PFSK-1 (cell line): ENCODE measurements at regions not wholly inside any gene's neighbourhood (a gene's known extent, or its start where the extent isn't known, plus 50 kb on each side); places are given as distances from the start of the nearest gene placed in this dataset.

Experiments
- POLR2AphosphoS5 ChIP-seq: IDR thresholded peaks from 2 replicates; pipeline ENCODE4 v1.6.1; 2012; ENCODE audit warnings: low read depth, mild to moderate bottlenecking, control low read depth, low read length, moderate library complexity
- SIN3A ChIP-seq: IDR thresholded peaks from 2 replicates; pipeline ENCODE4 v1.6.1; 2012; ENCODE audit warnings: mild to moderate bottlenecking, low read length, moderate library complexity, borderline replicate concordance; ENCODE audit not compliant: insufficient read depth
- TF ChIP-seq, protein P1 (sequence below), 2 experiments: IDR thresholded peaks; 2 replicates each; pipeline versions ENCODE4 v1.6.1 to v1.8.0; 2011 to 2012; ENCODE audit warnings: low read depth in 2 of 2, low read length in 2 of 2, control low read depth in 1 of 2, inconsistent platforms in 1 of 2, mild to moderate bottlenecking in 1 of 2, moderate library complexity in 1 of 2; ENCODE audit not compliant: insufficient read depth in 1 of 2

DNA sequence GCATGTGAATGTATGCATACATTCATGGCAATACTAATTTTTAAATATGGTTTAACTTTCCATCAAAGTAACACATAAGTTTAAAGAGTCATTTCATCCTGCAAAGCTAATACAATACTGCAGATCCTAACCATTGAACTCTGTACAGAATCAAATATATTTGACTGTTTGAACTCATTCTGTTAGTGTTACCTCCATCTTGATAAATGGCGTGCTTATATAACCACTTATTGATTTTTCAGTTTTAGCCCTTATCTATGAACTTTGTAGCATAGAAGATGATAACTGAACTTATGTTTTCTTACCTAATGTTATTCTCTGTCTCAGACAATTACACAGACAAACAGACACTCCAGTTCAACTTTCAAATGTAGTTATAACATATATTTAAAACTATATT is 731.0 kb upstream of the LRATD1 start:
- no peak for TF ChIP-seq SIN3A
- TF ChIP-seq, protein P1, sequence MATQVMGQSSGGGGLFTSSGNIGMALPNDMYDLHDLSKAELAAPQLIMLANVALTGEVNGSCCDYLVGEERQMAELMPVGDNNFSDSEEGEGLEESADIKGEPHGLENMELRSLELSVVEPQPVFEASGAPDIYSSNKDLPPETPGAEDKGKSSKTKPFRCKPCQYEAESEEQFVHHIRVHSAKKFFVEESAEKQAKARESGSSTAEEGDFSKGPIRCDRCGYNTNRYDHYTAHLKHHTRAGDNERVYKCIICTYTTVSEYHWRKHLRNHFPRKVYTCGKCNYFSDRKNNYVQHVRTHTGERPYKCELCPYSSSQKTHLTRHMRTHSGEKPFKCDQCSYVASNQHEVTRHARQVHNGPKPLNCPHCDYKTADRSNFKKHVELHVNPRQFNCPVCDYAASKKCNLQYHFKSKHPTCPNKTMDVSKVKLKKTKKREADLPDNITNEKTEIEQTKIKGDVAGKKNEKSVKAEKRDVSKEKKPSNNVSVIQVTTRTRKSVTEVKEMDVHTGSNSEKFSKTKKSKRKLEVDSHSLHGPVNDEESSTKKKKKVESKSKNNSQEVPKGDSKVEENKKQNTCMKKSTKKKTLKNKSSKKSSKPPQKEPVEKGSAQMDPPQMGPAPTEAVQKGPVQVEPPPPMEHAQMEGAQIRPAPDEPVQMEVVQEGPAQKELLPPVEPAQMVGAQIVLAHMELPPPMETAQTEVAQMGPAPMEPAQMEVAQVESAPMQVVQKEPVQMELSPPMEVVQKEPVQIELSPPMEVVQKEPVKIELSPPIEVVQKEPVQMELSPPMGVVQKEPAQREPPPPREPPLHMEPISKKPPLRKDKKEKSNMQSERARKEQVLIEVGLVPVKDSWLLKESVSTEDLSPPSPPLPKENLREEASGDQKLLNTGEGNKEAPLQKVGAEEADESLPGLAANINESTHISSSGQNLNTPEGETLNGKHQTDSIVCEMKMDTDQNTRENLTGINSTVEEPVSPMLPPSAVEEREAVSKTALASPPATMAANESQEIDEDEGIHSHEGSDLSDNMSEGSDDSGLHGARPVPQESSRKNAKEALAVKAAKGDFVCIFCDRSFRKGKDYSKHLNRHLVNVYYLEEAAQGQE (IDR thresholded peaks at IDR 0.05; ENCODE audit: insufficient read depth in 1 of 2, low read depth in 2 of 2, low read length in 2 of 2) = no peak
- TF ChIP-seq POLR2AphosphoS5 = no peak
